Adipocyte (in vitro differentiated cells): ENCODE measurements at regions not wholly inside any gene's neighbourhood (a gene's known extent, or its start where the extent isn't known, plus 50 kb on each side); places are given as distances from the start of the nearest gene placed in this dataset.

Experiments used
- DNase-seq: peaks from one replicate; pipeline ENCODE4 v3.0.0-alpha.2; 2015; ENCODE audit warnings: low read depth
- H3K27me3 ChIP-seq: replicated peaks from 2 replicates; pipeline ENCODE4 v1.7.0; 2013; ENCODE audit warnings: mild to moderate bottlenecking, low read length, moderate library complexity; ENCODE audit not compliant: control insufficient read depth, insufficient read depth
- H3K36me3 ChIP-seq: 2 replicates; pipeline ENCODE4 v1.7.0; 2013; ENCODE audit warnings: low read length, mild to moderate bottlenecking, moderate library complexity; ENCODE audit not compliant: control insufficient read depth, insufficient read depth, severe bottlenecking
- H3K4me1 ChIP-seq: 2 replicates; pipeline ENCODE4 v1.7.0; 2013; ENCODE audit warnings: mild to moderate bottlenecking, low read length, moderate library complexity; ENCODE audit not compliant: control insufficient read depth, insufficient read depth
- H3K4me3 ChIP-seq: 2 replicates; pipeline ENCODE4 v1.7.0; 2013; ENCODE audit warnings: mild to moderate bottlenecking, low read length, moderate library complexity
- H3K9ac ChIP-seq: 2 replicates; pipeline ENCODE4 v1.7.0; 2013; ENCODE audit warnings: mild to moderate bottlenecking, low read length, moderate library complexity
- H3K9me3 ChIP-seq: 2 replicates; pipeline ENCODE4 v1.7.0; 2013; ENCODE audit warnings: mild to moderate bottlenecking, low read length, moderate library complexity; ENCODE audit not compliant: control insufficient read depth

GRCh38 chr1:199453723-199454122, 573.8 kb upstream of the NR5A2 start:
- Histone ChIP-seq H3K9me3 (no peaks in the 10 kb centered on the region), H3K27me3 (no peaks in the 10 kb centered on the region), H3K4me3 (no peak overlapping the region), H3K36me3 (no peaks in the 10 kb centered on the region), H3K9ac (no peak overlapping the region), H3K4me1 (no peaks in the 10 kb centered on the region)
- DNase-seq: no peak

GRCh38 chr1:199460933-199461332, 566.6 kb upstream of the NR5A2 start:
- H3K27me3 ChIP-seq: no peaks in the 10 kb centered on the region
- no peaks in the 10 kb centered on the region for H3K36me3 ChIP-seq
- H3K4me1 ChIP-seq: no peaks in the 10 kb centered on the region
- H3K4me3 ChIP-seq: no peak overlapping the region
- DNase-seq: no peak
- no peak overlapping the region for H3K9ac ChIP-seq
- H3K9me3 ChIP-seq: no peaks in the 10 kb centered on the region

GRCh38 chr1:199463521-199464127, 563.9 kb upstream of the NR5A2 start:
- no peaks in the 10 kb centered on the region for H3K9me3 ChIP-seq
- peak; percentile 34 for DNase-seq
- H3K4me3 ChIP-seq: no peak overlapping the region
- H3K4me1 ChIP-seq: no peaks in the 10 kb centered on the region
- H3K27me3 ChIP-seq: no peaks in the 10 kb centered on the region
- H3K9ac ChIP-seq: no peak overlapping the region
- no peaks in the 10 kb centered on the region for H3K36me3 ChIP-seq

GRCh38 chr1:199466961-199467360, 560.5 kb upstream of the NR5A2 start:
- no peak for DNase-seq
- Histone ChIP-seq H3K4me1 (no peaks in the 10 kb centered on the region), H3K36me3 (no peaks in the 10 kb centered on the region), H3K4me3 (no peak overlapping the region), H3K27me3 (no peaks in the 10 kb centered on the region), H3K9ac (no peak overlapping the region), H3K9me3 (no peaks in the 10 kb centered on the region)

GRCh38 chr1:199472018-199472417, 555.5 kb upstream of the NR5A2 start:
- DNase-seq: peak; percentile 60
- H3K4me1 ChIP-seq: no peaks in the 10 kb centered on the region
- H3K9ac ChIP-seq: no peak overlapping the region
- no peaks in the 10 kb centered on the region for H3K36me3 ChIP-seq
- no peaks in the 10 kb centered on the region for H3K9me3 ChIP-seq
- no peak overlapping the region for H3K4me3 ChIP-seq
- no peaks in the 10 kb centered on the region for H3K27me3 ChIP-seq

- Histone ChIP-seq H3K9me3 (no peaks in the 10 kb centered on the region), H3K27me3 (no peaks in the 10 kb centered on the region), H3K4me1 (no peaks in the 10 kb centered on the region), H3K9ac (no peak overlapping the region), H3K36me3 (no peaks in the 10 kb centered on the region), H3K4me3 (no peak overlapping the region)
- no peak for DNase-seq
Observed at GRCh38 chr1:199472978-199473377, 554.5 kb upstream of the NR5A2 start.

- Histone ChIP-seq H3K4me1 (no peaks in the 10 kb centered on the region), H3K36me3 (no peaks in the 10 kb centered on the region), H3K9ac (no peak overlapping the region), H3K4me3 (no peak overlapping the region), H3K9me3 (no peaks in the 10 kb centered on the region), H3K27me3 (no peaks in the 10 kb centered on the region)
- DNase-seq: no peak
Observed at GRCh38 chr1:199474738-199475137, 552.8 kb upstream of the NR5A2 start.

GRCh38 chr1:199482426-199482825, 545.1 kb upstream of the NR5A2 start:
- H3K9ac ChIP-seq: no peak overlapping the region
- no peak for DNase-seq
- H3K27me3 ChIP-seq: no peaks in the 10 kb centered on the region
- H3K36me3 ChIP-seq: no peaks in the 10 kb centered on the region
- no peaks in the 10 kb centered on the region for H3K9me3 ChIP-seq
- H3K4me3 ChIP-seq: no peak overlapping the region
- no peaks in the 10 kb centered on the region for H3K4me1 ChIP-seq

- no peak for DNase-seq
- no peak overlapping the region for H3K9ac ChIP-seq
- no peak overlapping the region for H3K4me3 ChIP-seq
- no peaks in the 10 kb centered on the region for H3K27me3 ChIP-seq
- H3K4me1 ChIP-seq: no peaks in the 10 kb centered on the region
- H3K9me3 ChIP-seq: peaks cover 6% of the 10 kb centered on the region
- H3K36me3 ChIP-seq: no peaks in the 10 kb centered on the region
Observed at GRCh38 chr1:199489594-199489993, 537.9 kb upstream of the NR5A2 start.

GRCh38 chr1:199490769-199491527, 536.6 kb upstream of the NR5A2 start:
- DNase-seq: peak; percentile 71
- Histone ChIP-seq H3K9me3 (peaks cover 14% of the 10 kb centered on the region), H3K27me3 (no peaks in the 10 kb centered on the region)

GRCh38 chr1:199495432-199495831, 532.1 kb upstream of the NR5A2 start:
- H3K9ac ChIP-seq: no peak overlapping the region
- peaks cover 14% of the 10 kb centered on the region for H3K9me3 ChIP-seq
- no peaks in the 10 kb centered on the region for H3K36me3 ChIP-seq
- H3K4me3 ChIP-seq: no peak overlapping the region
- no peak for DNase-seq
- no peaks in the 10 kb centered on the region for H3K27me3 ChIP-seq
- H3K4me1 ChIP-seq: no peaks in the 10 kb centered on the region

More at GRCh38 chr1:199490769-199491527, 536.6 kb upstream of the NR5A2 start:
- no peaks in the 10 kb centered on the region for H3K36me3 ChIP-seq
- H3K9ac ChIP-seq: no peak overlapping the region
- H3K4me3 ChIP-seq: no peak overlapping the region
- no peaks in the 10 kb centered on the region for H3K4me1 ChIP-seq
